ENCODE measurements at regions not wholly inside any gene's neighbourhood (a gene's known extent, or its start where the extent isn't known, plus 50 kb on each side); places are given as distances from the start of the nearest gene placed in this dataset.
A peak's percentile ranks its signal among the peaks of the same experiment; 100 is the strongest.

GRCh38 chr1:226816576-226816975 lies 53.8 kb upstream of the PSEN2 start:
- DNase-seq (ENCODE audit: extremely low spot score, insufficient read length, low read depth) (no peak), FAIRE-seq (no peak)

GRCh38 chr1:226814751-226815537 lies 55.5 kb upstream of the PSEN2 start:
- DNase-seq (ENCODE audit: extremely low spot score, insufficient read length, low read depth): no peak
- no peak for FAIRE-seq

DNA sequence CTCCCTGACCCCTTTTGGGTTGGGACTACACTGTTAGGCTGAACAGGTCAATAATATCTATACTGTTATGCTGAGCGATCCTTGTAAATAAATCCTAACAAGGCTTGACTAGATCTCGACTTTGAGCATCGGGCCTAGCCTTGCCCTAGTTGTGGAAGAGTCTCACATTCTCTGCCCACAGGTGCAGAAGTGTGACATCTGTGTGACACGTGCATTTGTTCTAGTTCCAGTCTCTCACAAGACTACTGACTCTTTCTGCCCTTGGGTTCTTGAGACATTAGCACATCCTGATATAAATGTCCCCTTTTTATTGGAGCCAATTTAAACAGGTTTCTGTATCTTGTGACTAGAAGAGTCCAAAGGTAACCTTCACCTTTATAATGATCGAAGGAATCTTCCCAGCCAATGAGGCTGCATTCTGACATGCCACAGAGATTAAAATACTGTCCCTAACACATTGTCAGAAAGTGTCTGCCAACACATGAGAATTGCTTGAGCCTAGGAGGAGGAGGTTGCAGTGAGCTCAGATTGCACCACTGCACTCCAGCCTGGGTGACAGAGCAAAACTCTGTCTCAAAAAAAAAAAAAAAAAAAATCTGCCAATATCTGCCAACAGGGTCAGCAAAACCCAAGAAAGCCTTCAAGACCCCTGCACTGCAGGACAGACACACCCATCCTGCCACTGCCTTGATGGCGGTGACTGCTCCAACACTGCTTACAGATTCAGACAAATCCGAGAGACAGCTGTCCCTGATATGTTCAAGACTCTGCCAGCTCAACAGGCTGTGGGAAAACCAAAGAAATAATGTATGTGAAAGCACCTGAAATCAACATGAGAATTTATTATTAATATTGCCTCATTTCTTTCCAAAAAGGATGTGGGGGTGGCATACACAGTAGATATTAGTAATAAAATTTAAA lies 56.5 kb upstream of the PSEN2 start:
- FAIRE-seq: no peak
- no peak for DNase-seq (ENCODE audit: extremely low spot score, insufficient read length, low read depth)

DNA sequence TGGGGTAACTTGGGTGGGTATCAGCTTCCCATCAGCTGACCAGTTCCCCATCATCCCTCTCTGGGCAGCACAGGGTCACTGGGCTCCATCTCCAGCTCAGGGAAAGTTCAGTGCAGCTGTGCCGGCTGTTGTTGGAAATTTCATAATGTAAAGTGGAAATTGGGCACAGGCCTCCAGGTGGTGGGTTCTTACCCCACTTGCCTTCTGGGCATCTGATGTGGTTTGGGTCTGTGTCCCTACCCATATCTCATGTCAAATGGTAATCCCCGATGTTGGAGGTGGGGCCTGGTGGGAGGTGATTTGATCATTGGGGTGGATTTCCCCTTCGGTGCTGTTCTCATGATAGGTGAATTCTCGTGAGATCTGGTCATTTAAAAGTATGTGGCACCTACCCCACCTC lies 59.7 kb upstream of the PSEN2 start:
- DNase-seq (ENCODE audit: extremely low spot score, insufficient read length, low read depth) (no peak), FAIRE-seq (no peak)

DNA sequence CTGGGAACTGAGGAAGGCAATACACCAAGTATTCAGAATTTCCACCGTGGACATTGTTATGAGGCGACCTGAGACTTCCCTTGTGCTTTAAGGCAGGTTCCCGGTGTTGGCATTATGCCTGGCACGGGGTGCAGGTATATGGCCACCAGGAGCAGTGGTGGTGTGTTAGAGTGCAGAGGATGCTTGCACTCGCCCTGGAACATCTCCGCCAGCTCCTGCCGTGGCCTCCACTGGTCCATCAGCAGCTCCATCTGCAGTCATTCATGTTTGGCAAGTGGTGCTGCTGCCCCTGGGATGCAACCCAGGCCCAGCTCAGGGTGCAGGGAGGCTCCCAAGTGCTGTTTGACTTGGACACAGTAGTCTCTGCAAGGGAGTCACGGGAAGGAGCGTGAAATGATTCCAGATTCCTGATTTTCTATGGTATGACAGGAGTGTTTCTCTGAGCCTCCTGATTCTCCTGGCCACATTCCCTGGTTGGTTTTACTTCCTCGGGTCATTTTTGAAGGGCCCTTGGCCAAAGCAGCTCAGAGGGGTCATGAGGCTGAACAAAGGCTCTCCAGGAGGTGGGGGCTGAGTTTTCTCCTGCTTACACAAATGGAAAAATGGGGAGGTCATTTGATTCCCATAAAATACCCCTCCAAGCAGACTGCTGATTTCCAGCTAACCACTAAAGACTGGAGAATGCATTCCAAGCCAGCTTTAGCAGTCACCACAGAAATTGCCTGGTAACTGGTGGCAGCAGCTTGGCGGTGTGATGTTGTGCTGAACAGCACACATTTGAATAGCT lies 60.4 kb upstream of the PSEN2 start:
- FAIRE-seq: no peak

GRCh38 chr1:226808501-226808900 lies 61.9 kb upstream of the PSEN2 start:
- FAIRE-seq: no peak

More for the DNA sequence above, 60.4 kb upstream of the PSEN2 start:
- no peak for DNase-seq (ENCODE audit: extremely low spot score, insufficient read length, low read depth)

DNA sequence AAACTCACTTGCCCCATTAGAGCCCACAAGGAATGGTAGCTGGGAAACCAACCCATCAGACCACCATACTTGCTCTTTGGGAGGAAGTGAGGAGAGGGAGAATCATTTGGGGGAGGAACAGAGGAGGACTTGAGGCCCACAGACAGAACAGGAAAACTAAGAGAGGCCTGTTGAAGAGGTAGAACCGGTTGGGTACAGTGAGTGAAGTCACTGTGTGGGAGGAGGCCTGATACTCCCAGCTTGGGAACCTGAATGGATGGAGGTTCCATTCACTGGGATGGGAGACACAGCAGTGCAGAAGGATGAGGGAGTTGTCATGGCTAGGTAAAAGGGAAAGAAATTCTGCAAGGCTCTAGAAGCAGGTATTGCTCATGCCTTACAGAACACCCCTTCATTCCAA lies 63.4 kb upstream of the PSEN2 start:
- peak; percentile 21 for FAIRE-seq
- DNase-seq (ENCODE audit: extremely low spot score, insufficient read length, low read depth): no peak

More at GRCh38 chr1:226808501-226808900, 61.9 kb upstream of the PSEN2 start:
- DNase-seq (ENCODE audit: extremely low spot score, insufficient read length, low read depth): no peak

DNA sequence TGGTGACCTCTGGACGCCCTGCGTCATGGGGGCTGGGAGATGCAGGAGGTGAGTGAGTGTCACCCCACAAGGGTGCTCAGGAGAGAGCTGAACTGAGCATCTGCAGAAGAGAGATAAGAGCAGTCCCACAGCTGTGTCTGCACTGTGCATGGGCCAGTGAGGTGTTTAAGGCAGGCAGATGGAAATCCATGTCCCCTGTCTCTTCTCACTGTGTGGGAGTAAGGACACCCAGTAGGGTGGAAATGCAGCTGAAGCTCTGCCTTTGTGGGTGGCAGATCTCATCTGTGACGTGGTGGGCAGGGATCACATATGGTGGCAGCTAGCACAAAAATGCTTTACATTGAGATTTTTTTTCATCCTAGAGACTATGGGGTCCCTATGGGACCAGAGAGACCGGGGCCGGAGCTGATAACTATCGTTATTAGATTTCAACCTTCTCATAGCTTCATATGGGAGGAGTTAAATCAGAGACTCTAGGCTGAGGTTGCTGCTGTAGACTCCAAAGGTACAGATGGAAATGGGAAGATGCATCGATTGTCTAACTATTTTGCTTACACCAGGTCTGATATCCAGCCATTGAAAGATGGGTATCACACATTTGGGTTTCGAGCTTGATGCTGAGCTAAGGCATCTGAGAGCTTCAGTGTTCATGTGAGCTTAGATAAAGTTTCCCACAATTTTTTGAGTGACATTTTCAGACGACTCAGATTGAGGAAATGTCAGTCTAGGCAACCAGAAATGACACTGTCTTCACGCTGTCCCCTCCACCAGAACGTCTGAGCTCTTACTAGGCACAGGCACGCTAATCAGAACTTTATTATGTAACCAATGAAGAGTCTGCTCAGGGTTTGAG lies 65.3 kb upstream of the PSEN2 start:
- FAIRE-seq: no peak
- no peak for DNase-seq (ENCODE audit: extremely low spot score, insufficient read length, low read depth)

- no peak for DNase-seq (ENCODE audit: extremely low spot score, insufficient read length, low read depth)
- no peak for FAIRE-seq
Observed at GRCh38 chr1:226800763-226801380, 61.8 kb upstream of the ITPKB start.

DNA sequence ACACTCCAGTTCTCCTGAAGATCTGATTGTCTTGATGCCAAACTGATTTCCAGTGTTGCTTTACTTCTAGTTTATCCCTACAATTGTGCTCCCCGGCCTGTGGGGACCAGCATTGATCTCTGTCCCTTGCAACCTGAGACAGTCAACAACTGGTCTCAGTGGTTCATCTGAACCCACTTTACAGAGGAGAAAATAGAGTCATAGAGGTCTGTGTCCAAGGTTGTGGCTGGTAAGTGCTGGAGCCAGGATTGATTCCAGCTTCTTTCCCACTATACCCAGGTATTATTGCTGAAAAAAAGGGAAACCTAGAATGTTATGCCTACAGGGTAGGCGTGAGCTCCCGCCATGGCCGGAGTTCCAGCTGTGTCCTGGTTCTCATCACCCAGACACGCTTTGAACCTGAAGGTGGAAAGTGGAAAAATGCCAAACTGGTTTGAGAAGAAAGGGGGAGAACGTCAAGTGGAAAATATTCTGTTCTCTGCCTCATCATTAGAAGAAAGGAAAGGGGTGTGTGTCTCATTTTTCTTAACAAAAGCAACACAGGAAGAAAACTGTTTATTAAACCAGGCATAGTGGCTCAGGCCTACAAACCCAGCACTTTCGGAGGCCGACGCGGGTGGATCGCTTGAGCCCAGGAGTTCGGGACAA lies 60.7 kb upstream of the ITPKB start:
- no peak for FAIRE-seq

DNA sequence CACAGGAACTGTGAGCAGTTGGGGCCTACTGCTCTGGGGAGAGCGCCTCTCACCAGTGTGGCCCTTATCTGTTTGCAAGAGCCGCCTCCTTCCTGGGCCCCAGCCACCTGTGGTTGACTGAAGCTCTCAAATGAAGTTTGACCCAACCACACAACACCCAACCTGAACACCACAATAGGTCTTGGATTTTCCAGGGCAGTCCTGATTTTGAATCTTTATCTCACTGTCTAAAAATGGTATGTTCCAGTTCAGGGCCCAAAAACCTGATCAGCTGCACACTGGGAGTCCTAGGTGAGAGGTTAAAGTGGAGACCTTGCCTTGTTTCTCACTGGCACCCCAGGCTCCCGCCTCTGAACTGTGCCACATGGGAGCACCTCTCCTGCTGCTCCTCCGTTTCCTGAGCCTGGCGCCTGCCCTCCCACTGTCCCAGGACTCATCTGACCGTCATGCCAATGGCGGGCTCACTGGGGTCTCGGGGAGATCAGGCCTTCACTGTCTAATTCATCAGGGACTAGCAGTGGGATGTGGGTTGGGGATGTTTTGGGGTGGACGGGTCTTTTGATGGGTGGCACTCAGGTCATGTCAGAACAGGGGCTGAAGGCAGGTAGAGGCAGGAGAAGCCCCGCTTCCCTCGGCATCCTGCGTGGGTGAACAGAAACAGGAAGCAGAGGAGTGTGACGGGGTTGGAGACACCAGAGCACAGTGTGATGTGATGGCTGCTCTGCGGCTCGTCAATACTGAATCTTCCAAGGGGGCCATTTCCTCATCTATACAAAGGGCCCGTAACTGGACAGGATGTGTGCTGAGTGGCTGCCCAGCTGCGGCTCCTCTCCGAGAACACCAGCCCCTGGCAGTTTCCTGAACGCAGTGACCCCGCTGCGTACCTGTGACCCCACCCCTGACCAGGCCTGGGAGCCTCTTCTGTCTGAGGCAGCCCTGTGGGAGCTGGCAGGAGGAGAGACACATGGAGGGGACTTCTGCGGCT lies 59.6 kb upstream of the ITPKB start:
- DNase-seq (ENCODE audit: extremely low spot score, insufficient read length, low read depth): peak; percentile 25
- peak; percentile 70 for FAIRE-seq

More for the DNA sequence above, 60.7 kb upstream of the ITPKB start:
- no peak for DNase-seq (ENCODE audit: extremely low spot score, insufficient read length, low read depth)

DNA sequence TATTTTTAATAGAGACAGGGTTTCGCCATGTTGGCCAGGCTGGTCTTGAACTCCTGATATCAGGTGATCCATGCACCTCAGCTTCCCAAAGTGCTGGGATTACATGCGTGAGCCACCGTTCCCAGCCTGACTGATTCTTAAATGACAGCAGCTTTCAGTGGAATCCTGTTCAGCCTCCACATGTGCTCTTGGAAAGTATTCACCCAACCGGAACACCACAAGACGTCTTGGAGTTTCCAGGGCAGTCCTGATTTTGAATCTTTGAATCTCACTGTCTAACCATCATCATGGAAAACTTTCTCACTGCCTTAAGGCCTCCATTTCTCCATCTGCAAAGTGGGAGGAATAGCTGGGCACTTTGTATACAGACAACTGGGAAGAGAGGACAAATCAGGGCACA lies 58.1 kb upstream of the ITPKB start:
- no peak for FAIRE-seq

GRCh38 chr1:226793620-226794276 lies 54.7 kb upstream of the ITPKB start:
- DNase-seq (ENCODE audit: extremely low spot score, insufficient read length, low read depth) (no peak), FAIRE-seq (no peak)

More for the DNA sequence above, 58.1 kb upstream of the ITPKB start:
- no peak for DNase-seq (ENCODE audit: extremely low spot score, insufficient read length, low read depth)

GRCh38 chr1:226792368-226792767 lies 53.3 kb upstream of the ITPKB start:
- DNase-seq (ENCODE audit: extremely low spot score, insufficient read length, low read depth) (no peak), FAIRE-seq (no peak)

GRCh38 chr1:226790545-226791181 lies 51.6 kb upstream of the ITPKB start:
- DNase-seq (ENCODE audit: extremely low spot score, insufficient read length, low read depth) (no peak), FAIRE-seq (no peak)

DNA sequence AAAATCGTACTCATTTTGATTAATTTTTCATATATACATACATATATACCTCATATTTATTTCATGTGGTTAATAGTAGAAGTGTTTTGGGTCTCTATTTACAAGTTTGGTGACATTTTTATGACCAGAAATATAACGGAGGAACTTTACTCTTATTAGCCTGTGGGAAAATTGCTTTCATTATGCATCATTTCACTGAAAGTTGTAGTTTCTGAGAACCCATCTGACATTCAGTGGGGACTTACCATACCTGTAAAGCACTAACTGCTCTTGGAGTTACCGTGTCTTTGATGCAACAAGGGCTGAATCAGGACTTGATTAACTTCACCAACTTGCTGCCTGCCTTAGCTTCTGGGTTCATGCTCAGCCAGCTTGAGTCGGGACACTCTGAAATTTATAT lies 49.9 kb upstream of the ITPKB start:
- FAIRE-seq (peak; percentile 49), DNase-seq (ENCODE audit: extremely low spot score, insufficient read length, low read depth) (no peak)

Measured in GM18507 (cell line).